ENCODE measurements at regions not wholly inside any gene's neighbourhood (a gene's known extent, or its start where the extent isn't known, plus 50 kb on each side); places are given as distances from the start of the nearest gene placed in this dataset.

DNA sequence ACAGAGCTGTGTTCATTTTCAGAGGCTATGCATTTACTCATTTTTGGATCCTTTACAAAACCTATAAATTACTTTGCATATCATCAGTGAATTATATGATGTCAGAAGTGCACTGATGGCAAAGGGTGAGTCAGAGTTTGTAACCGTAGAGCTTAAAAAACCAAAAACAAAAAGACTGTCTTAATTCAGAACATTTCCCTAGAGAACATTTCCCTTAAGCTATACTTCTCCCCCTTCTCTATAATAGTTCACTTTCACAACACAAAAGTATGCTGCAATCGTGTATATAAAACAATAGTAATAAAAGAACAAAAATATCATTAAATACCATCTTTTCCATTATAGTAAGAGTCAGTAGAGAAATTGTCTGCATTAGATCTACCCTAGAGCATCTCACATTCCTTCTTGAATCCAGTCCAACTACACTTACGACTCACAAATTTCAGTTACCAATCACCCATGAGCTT is 934.9 kb downstream of the LRFN5 start:
- Mint-ChIP-seq H3K36me3 (ENCODE audit: low read depth) (no peaks in the 10 kb centered on the region), H3K4me3 (no peak overlapping the region), H3K4me1 (no peaks in the 10 kb centered on the region), H3K9me3 (no peaks in the 10 kb centered on the region), H3K27ac (no peak overlapping the region), H3K27me3 (ENCODE audit: insufficient read depth, low read depth, poor library complexity) (no peaks in the 10 kb centered on the region)
- Histone ChIP-seq H4K20me1 (replicated peaks; ENCODE audit: insufficient read depth) (no peaks in the 10 kb centered on the region), H3K9me2 (ENCODE audit: insufficient read depth) (no peaks in the 10 kb centered on the region), H3K4me3 (no peak overlapping the region), H3K27me3 (ENCODE audit: insufficient read depth) (no peaks in the 10 kb centered on the region), H2AFZ (0 out of 2 replicates have a peak overlapping the region, but pooled peaks have one; percentile 43), H3F3A (replicated peaks; ENCODE audit: low read depth) (no peaks in the 10 kb centered on the region), H3K4me1 (ENCODE audit: insufficient read depth) (no peaks in the 10 kb centered on the region), H3K79me2 (replicated peaks; ENCODE audit: insufficient read depth) (no peaks in the 10 kb centered on the region), H3K4me2 (no peak overlapping the region), H3K27ac (ENCODE audit: low read depth) (no peak overlapping the region), H3K36me3 (ENCODE audit: insufficient read depth) (no peaks in the 10 kb centered on the region)
- no peak for DNase-seq (ENCODE audit: low spot score)
- TF ChIP-seq ETS1 (IDR thresholded peaks at IDR 0.05) (no peak), EZH2phosphoT487 (IDR thresholded peaks at IDR 0.05; ENCODE audit: unreplicated experiment) (no peak), ZNF331 (CRISPR knock-in tag; IDR thresholded peaks at IDR 0.05; ENCODE audit: low read depth) (no peak), EZH2 (IDR thresholded peaks at IDR 0.05; ENCODE audit: low read depth, unreplicated experiment) (no peak), CREB1 (CRISPR knock-in tag; IDR thresholded peaks at IDR 0.05; ENCODE audit: low read depth) (no peak), POLR2AphosphoS5 (IDR thresholded peaks at IDR 0.05; ENCODE audit: low read depth) (no peak), ZNF114 (CRISPR knock-in tag; IDR thresholded peaks at IDR 0.05) (no peak), ZNF462 (CRISPR knock-in tag; IDR thresholded peaks at IDR 0.05) (no peak), JUNB (IDR thresholded peaks at IDR 0.05; ENCODE audit: unreplicated experiment) (no peak), CTCF (conservative IDR thresholded peaks at IDR 0.05; ENCODE audit: low read depth in 2 of 2) (no peak), NANOG (IDR thresholded peaks at IDR 0.05; ENCODE audit: borderline replicate concordance) (no peak), STAT1 (IDR thresholded peaks at IDR 0.05; ENCODE audit: unreplicated experiment) (no peak)
- TF ChIP-seq, protein P1, sequence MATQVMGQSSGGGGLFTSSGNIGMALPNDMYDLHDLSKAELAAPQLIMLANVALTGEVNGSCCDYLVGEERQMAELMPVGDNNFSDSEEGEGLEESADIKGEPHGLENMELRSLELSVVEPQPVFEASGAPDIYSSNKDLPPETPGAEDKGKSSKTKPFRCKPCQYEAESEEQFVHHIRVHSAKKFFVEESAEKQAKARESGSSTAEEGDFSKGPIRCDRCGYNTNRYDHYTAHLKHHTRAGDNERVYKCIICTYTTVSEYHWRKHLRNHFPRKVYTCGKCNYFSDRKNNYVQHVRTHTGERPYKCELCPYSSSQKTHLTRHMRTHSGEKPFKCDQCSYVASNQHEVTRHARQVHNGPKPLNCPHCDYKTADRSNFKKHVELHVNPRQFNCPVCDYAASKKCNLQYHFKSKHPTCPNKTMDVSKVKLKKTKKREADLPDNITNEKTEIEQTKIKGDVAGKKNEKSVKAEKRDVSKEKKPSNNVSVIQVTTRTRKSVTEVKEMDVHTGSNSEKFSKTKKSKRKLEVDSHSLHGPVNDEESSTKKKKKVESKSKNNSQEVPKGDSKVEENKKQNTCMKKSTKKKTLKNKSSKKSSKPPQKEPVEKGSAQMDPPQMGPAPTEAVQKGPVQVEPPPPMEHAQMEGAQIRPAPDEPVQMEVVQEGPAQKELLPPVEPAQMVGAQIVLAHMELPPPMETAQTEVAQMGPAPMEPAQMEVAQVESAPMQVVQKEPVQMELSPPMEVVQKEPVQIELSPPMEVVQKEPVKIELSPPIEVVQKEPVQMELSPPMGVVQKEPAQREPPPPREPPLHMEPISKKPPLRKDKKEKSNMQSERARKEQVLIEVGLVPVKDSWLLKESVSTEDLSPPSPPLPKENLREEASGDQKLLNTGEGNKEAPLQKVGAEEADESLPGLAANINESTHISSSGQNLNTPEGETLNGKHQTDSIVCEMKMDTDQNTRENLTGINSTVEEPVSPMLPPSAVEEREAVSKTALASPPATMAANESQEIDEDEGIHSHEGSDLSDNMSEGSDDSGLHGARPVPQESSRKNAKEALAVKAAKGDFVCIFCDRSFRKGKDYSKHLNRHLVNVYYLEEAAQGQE (IDR thresholded peaks at IDR 0.05; ENCODE audit: unreplicated experiment): no peak
- no peak for ATAC-seq

Measured in GM23338 (cell line).